GM19324 (cell line): ENCODE measurements at regions not wholly inside any gene's neighbourhood (a gene's known extent, or its start where the extent isn't known, plus 50 kb on each side); places are given as distances from the start of the nearest gene placed in this dataset.

Experiments used
- ATAC-seq: cut with Tn5 transposase; IDR thresholded peaks from one replicate; pipeline ENCODE4 v1.9.1; 2021; ENCODE audit warnings: mild to moderate bottlenecking, moderate library complexity; ENCODE audit not compliant: unreplicated experiment, low FRiP score

- no peak for ATAC-seq
Measured at GRCh38 chr2:160909781-160910242, 250.4 kb upstream of the TANK start.

GRCh38 chr2:160910681-160911080 is 249.5 kb upstream of the TANK start:
- no peak for ATAC-seq

GRCh38 chr2:160911258-160911657 is 249.0 kb upstream of the TANK start:
- no peak for ATAC-seq

GRCh38 chr2:160912276-160912675 is 248.0 kb upstream of the TANK start:
- no peak for ATAC-seq

GRCh38 chr2:160913323-160913722 is 246.9 kb upstream of the TANK start:
- no peak for ATAC-seq

GRCh38 chr2:160914217-160914616 is 246.0 kb upstream of the TANK start:
- ATAC-seq = no peak

- no peak for ATAC-seq
Measured at GRCh38 chr2:160916300-160916699, 243.9 kb upstream of the TANK start.

GRCh38 chr2:160917850-160918249 is 242.4 kb upstream of the TANK start:
- no peak for ATAC-seq

GRCh38 chr2:160918258-160918657 is 242.0 kb upstream of the TANK start:
- ATAC-seq = no peak

GRCh38 chr2:160918906-160919503 is 241.2 kb upstream of the TANK start:
- no peak for ATAC-seq

- no peak for ATAC-seq
Measured at GRCh38 chr2:160920061-160920460, 240.2 kb upstream of the TANK start.

- no peak for ATAC-seq
Measured at GRCh38 chr2:160920791-160921303, 239.4 kb upstream of the TANK start.

- ATAC-seq = no peak
Measured at GRCh38 chr2:160921386-160921964, 238.8 kb upstream of the TANK start.

- ATAC-seq = no peak
Measured at GRCh38 chr2:160924936-160925353, 235.3 kb upstream of the TANK start.

GRCh38 chr2:160925956-160926355 is 234.3 kb upstream of the TANK start:
- ATAC-seq = no peak

GRCh38 chr2:160927324-160927723 is 232.9 kb upstream of the TANK start:
- no peak for ATAC-seq

- no peak for ATAC-seq
Measured at GRCh38 chr2:160928854-160929301, 231.3 kb upstream of the TANK start.

GRCh38 chr2:160931531-160931930 is 228.7 kb upstream of the TANK start:
- no peak for ATAC-seq

- no peak for ATAC-seq
Measured at GRCh38 chr2:160932960-160933359, 227.3 kb upstream of the TANK start.

- no peak for ATAC-seq
Measured at GRCh38 chr2:160934263-160934662, 226.0 kb upstream of the TANK start.

- ATAC-seq = no peak
Measured at GRCh38 chr2:160934991-160935390, 225.2 kb upstream of the TANK start.
